ENCODE measurements at regions not wholly inside any gene's neighbourhood (a gene's known extent, or its start where the extent isn't known, plus 50 kb on each side); places are given as distances from the start of the nearest gene placed in this dataset.

- TF ChIP-seq SUZ12 (IDR thresholded peaks at IDR 0.05; ENCODE audit: extremely low read depth, insufficient read depth, insufficient read length): no peak
- TF ChIP-seq YY1 (IDR thresholded peaks at IDR 0.05; ENCODE audit: insufficient read depth, insufficient read length): no peak
- Histone ChIP-seq H3K4me1 (ENCODE audit: insufficient read depth, insufficient read length) (peaks cover 3% of the 10 kb centered on the region), H3K27me3 (ENCODE audit: insufficient read depth, insufficient read length) (no peaks in the 10 kb centered on the region), H3K4me3 (ENCODE audit: insufficient read length, low read depth) (no peak overlapping the region), H3K36me3 (ENCODE audit: insufficient read depth, insufficient read length, low read length) (no peaks in the 10 kb centered on the region), H3K9me3 (ENCODE audit: insufficient read depth, low read length) (peaks cover 10% of the 10 kb centered on the region; the same call in 1 of the 2 replicates), H3K9ac (ENCODE audit: insufficient read length, low read depth) (no peak overlapping the region)
- DNase-seq (ENCODE audit: low read depth, low spot score): no peak
These were observed 55.0 kb upstream of the PKDCC start for GRCh38 chr2:41992671-41993434.

- Histone ChIP-seq H3K9ac (ENCODE audit: insufficient read length, low read depth) (no peak overlapping the region), H3K4me1 (ENCODE audit: insufficient read depth, insufficient read length) (peaks cover 3% of the 10 kb centered on the region), H3K4me3 (ENCODE audit: insufficient read length, low read depth) (no peak overlapping the region), H3K36me3 (ENCODE audit: insufficient read depth, insufficient read length, low read length) (no peaks in the 10 kb centered on the region), H3K9me3 (ENCODE audit: insufficient read depth, low read length) (peaks cover 10% of the 10 kb centered on the region; the same call in 1 of the 2 replicates), H3K27me3 (ENCODE audit: insufficient read depth, insufficient read length) (no peaks in the 10 kb centered on the region)
- no peak for DNase-seq (ENCODE audit: low read depth, low spot score)
- no peak for TF ChIP-seq SUZ12 (IDR thresholded peaks at IDR 0.05; ENCODE audit: extremely low read depth, insufficient read depth, insufficient read length)
- no peak for TF ChIP-seq YY1 (IDR thresholded peaks at IDR 0.05; ENCODE audit: insufficient read depth, insufficient read length)
- TF ChIP-seq ZNF274 (IDR thresholded peaks at IDR 0.05; ENCODE audit: low read depth, low read length): no peak
These were observed 54.3 kb upstream of the PKDCC start for GRCh38 chr2:41993435-41993925.

GRCh38 chr2:41994233-41994637 lies 53.6 kb upstream of the PKDCC start:
- no peak overlapping the region for H3K4me3 ChIP-seq (ENCODE audit: insufficient read length, low read depth)
- no peaks in the 10 kb centered on the region for H3K36me3 ChIP-seq (ENCODE audit: insufficient read depth, insufficient read length, low read length)
- no peak for DNase-seq (ENCODE audit: low read depth, low spot score)
- no peak overlapping the region for H3K9ac ChIP-seq (ENCODE audit: insufficient read length, low read depth)
- TF ChIP-seq YY1 (IDR thresholded peaks at IDR 0.05; ENCODE audit: insufficient read depth, insufficient read length) (no peak), SUZ12 (IDR thresholded peaks at IDR 0.05; ENCODE audit: extremely low read depth, insufficient read depth, insufficient read length) (no peak)
- peaks cover 3% of the 10 kb centered on the region for H3K4me1 ChIP-seq (ENCODE audit: insufficient read depth, insufficient read length)
- peaks cover 10% of the 10 kb centered on the region; the same call in 1 of the 2 replicates for H3K9me3 ChIP-seq (ENCODE audit: insufficient read depth, low read length)
- H3K27me3 ChIP-seq (ENCODE audit: insufficient read depth, insufficient read length): no peaks in the 10 kb centered on the region

GRCh38 chr2:41994661-41995060 lies 53.2 kb upstream of the PKDCC start:
- H3K27me3 ChIP-seq (ENCODE audit: insufficient read depth, insufficient read length): no peaks in the 10 kb centered on the region
- H3K9ac ChIP-seq (ENCODE audit: insufficient read length, low read depth): no peak overlapping the region
- no peaks in the 10 kb centered on the region for H3K36me3 ChIP-seq (ENCODE audit: insufficient read depth, insufficient read length, low read length)
- TF ChIP-seq YY1 (IDR thresholded peaks at IDR 0.05; ENCODE audit: insufficient read depth, insufficient read length): no peak
- no peak for TF ChIP-seq SUZ12 (IDR thresholded peaks at IDR 0.05; ENCODE audit: extremely low read depth, insufficient read depth, insufficient read length)
- TF ChIP-seq ZNF274 (IDR thresholded peaks at IDR 0.05; ENCODE audit: low read depth, low read length): no peak
- H3K4me1 ChIP-seq (ENCODE audit: insufficient read depth, insufficient read length): peaks cover 3% of the 10 kb centered on the region
- H3K9me3 ChIP-seq (ENCODE audit: insufficient read depth, low read length): peaks cover 10% of the 10 kb centered on the region; the same call in 1 of the 2 replicates
- no peak overlapping the region for H3K4me3 ChIP-seq (ENCODE audit: insufficient read length, low read depth)
- no peak for DNase-seq (ENCODE audit: low read depth, low spot score)

GRCh38 chr2:41997561-41997960 lies 50.3 kb upstream of the PKDCC start:
- H3K36me3 ChIP-seq (ENCODE audit: insufficient read depth, insufficient read length, low read length): no peaks in the 10 kb centered on the region
- H3K4me3 ChIP-seq (ENCODE audit: insufficient read length, low read depth): no peak overlapping the region
- H3K9me3 ChIP-seq (ENCODE audit: insufficient read depth, low read length): peaks cover 10% of the 10 kb centered on the region; the same call in 1 of the 2 replicates
- no peaks in the 10 kb centered on the region for H3K27me3 ChIP-seq (ENCODE audit: insufficient read depth, insufficient read length)
- H3K9ac ChIP-seq (ENCODE audit: insufficient read length, low read depth): no peak overlapping the region
- H3K4me1 ChIP-seq (ENCODE audit: insufficient read depth, insufficient read length): peaks cover 2% of the 10 kb centered on the region
- no peak for DNase-seq (ENCODE audit: low read depth, low spot score)
- TF ChIP-seq YY1 (IDR thresholded peaks at IDR 0.05; ENCODE audit: insufficient read depth, insufficient read length): no peak
- no peak for TF ChIP-seq ZNF274 (IDR thresholded peaks at IDR 0.05; ENCODE audit: low read depth, low read length)
- no peak for TF ChIP-seq SUZ12 (IDR thresholded peaks at IDR 0.05; ENCODE audit: extremely low read depth, insufficient read depth, insufficient read length)

All from NT2/D1 (cell line).